DND-41 (cell line): ENCODE measurements at regions not wholly inside any gene's neighbourhood (a gene's known extent, or its start where the extent isn't known, plus 50 kb on each side); places are given as distances from the start of the nearest gene placed in this dataset.

Experiments
- EZH2 ChIP-seq: IDR thresholded peaks from 3 replicates; pipeline ENCODE4 v1.6.1; 2012; ENCODE audit warnings: borderline replicate concordance, low read depth, mild to moderate bottlenecking, moderate library complexity, low read length, inconsistent platforms; ENCODE audit not compliant: severe bottlenecking
- TF ChIP-seq, protein P1 (sequence below): IDR thresholded peaks from 2 replicates; pipeline ENCODE4 v1.5.1; 2012; ENCODE audit warnings: borderline replicate concordance, low read length, moderate library complexity, mild to moderate bottlenecking; ENCODE audit not compliant: poor library complexity, severe bottlenecking; ENCODE audit errors: extremely low read depth

DNA sequence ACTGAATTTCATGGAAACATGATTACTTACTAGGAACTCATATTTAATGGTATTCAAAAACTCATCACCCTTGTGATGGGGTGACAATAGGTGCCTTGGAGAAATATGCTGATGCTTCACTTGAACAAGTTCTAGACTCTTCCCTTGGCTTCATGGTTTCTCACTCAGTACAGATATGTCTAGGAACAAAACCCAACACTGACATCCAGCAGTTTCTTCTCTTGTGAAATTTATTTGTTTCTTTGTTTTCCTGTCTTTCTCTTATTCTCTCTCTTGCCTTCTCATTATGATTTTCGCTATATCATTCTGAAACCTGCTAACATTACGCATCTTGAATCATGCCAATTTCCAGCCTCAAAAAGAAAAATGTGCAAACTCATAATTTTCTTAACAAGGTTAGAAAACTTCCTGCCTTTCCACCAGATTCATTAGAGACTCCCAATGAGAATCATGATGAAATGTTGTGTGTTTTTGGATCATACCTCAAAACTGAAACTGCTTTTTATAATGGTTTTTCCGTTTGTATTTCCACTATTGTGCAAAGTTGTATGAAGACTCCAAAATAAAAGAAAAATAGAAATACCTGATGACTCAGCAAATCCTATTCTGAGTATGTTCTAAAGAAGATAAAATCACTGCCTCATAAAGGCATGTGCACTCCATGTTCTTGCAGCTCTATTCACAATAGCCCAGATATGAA lies 1021.5 kb downstream of the TMEM121 start:
- TF ChIP-seq, protein P1, sequence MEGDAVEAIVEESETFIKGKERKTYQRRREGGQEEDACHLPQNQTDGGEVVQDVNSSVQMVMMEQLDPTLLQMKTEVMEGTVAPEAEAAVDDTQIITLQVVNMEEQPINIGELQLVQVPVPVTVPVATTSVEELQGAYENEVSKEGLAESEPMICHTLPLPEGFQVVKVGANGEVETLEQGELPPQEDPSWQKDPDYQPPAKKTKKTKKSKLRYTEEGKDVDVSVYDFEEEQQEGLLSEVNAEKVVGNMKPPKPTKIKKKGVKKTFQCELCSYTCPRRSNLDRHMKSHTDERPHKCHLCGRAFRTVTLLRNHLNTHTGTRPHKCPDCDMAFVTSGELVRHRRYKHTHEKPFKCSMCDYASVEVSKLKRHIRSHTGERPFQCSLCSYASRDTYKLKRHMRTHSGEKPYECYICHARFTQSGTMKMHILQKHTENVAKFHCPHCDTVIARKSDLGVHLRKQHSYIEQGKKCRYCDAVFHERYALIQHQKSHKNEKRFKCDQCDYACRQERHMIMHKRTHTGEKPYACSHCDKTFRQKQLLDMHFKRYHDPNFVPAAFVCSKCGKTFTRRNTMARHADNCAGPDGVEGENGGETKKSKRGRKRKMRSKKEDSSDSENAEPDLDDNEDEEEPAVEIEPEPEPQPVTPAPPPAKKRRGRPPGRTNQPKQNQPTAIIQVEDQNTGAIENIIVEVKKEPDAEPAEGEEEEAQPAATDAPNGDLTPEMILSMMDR = no peak
- TF ChIP-seq EZH2 = no peak
